DMS 273 treated with DMSO at 0.1 percent for 48 hours (cell line): ENCODE measurements at regions not wholly inside any gene's neighbourhood (a gene's known extent, or its start where the extent isn't known, plus 50 kb on each side); places are given as distances from the start of the nearest gene placed in this dataset.

ENCODE experiments used
- DNase-seq: peaks from one replicate; lab custom pipeline; 2025; lab: John Stamatoyannopoulos, UW

DNA sequence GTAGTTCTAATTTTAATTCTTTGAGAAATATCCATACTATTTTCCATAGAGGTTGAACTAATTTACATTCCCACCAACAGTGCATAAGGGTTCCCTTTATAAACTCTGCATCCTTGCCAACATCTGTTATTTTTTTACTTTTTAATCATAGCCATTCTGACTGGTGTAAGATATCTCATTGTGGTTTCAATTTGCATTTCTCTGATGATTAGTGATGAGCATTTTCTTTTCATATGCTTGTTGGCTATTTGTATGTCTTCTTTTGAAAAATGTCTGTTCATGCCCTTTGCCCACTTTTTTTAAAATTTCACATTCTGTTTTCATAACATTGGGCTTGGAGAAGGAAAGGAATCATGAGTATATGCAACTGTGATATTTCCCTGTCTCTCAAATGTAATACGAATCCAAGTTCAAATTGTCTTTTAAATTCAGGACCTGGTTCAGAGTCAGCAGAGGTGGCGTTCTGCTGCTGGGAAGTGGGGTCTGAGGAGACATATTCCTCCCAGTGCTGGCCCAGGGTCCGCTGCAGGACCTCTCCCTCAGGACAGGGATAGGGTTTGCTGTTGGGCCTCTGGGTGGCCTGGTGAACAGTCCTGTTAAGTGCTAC, 81.2 kb upstream of the ETV6 start:
- DNase-seq = no peak

DNA sequence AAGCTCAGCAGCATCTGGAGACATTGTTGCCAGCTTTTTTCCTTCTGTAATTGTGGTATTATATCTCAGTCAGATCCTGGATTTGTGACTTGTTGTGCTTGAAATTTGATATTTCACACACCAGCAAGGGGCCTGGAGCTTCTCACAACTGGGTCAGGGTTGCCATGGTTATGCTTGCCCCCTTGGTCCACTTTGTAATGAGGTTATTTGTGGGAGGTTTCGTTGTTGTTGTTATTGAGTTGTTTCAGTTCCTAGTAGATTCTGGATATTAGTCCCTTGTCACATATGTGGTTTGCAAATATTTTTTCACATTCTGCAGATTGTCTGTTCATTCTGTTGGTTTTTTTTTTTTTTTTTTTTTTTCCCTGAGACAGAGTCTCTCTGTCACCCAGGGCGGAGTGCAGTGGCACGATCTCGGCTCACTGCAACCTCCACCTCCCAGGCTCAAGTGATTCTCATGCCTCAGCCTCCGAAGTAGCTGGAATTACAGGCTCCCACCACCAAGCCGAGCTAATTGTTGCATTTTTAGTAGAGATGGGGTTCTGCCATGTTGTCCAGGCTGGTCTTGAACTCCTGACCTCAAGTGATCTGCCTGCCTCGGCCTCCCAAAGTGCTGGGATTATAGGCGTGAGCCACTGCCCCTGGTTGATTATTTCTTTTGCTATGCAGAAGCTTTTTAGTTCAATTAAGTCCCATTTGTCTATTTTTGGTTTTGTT, 80.6 kb upstream of the ETV6 start:
- no peak for DNase-seq

DNA sequence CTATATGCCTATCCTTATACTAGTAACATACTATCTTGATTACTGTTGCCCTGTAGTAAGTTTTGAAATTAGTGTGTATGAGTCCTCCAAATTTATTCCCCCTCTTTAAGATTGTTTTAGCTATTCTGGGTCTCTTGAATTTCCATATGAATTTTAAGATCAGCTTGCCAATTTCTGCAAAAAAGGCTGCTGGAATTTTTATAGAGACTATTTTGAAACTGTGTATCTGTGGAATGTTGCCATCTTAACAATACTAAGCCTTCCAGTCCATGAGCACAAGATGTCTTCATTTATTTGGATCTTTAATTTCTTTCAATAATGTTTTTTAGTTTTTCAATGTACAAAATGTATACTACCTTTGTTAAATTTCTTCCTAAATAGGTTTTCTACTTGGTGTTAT, 79.8 kb upstream of the ETV6 start:
- DNase-seq = no peak

DNA sequence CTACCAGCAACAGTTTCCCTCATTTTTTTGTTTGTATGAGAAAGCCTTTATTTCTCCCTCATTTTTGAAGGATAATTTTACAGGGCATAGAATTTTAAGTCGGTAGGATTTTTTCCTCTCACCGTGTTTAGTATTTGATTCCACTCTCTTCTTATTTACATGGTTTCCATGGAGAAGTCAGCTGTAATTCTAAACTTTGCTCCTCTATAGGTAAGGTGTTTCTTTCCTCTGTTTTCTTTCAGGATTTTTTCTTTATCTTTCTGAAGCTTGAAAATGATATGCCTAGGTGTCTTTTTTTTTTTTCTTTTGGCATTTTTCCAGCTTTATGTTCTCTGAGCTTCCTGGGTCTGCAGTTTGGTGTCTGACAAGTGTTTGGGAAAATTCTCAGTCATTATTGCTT, 75.6 kb upstream of the ETV6 start:
- DNase-seq = no peak

DNA sequence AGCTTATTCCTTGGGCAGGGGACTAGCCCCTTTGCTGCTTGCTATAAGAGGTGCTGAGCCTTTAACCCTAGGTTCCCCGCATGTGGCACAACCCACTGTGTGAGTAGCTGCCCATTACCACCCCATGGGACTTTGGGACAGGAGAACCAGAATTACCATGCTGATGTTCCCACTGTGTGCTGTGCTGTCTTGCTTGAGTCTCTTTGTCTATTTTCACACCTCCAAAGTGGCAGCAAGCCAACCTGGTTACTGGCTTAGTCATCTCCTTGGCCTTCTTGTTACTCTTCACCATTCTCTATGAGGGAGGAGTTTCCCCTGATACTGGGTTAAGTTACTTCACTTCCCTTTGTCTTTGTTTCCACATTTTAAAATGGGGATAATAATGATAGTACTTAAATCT, 73.4 kb upstream of the ETV6 start:
- DNase-seq = no peak

DNA sequence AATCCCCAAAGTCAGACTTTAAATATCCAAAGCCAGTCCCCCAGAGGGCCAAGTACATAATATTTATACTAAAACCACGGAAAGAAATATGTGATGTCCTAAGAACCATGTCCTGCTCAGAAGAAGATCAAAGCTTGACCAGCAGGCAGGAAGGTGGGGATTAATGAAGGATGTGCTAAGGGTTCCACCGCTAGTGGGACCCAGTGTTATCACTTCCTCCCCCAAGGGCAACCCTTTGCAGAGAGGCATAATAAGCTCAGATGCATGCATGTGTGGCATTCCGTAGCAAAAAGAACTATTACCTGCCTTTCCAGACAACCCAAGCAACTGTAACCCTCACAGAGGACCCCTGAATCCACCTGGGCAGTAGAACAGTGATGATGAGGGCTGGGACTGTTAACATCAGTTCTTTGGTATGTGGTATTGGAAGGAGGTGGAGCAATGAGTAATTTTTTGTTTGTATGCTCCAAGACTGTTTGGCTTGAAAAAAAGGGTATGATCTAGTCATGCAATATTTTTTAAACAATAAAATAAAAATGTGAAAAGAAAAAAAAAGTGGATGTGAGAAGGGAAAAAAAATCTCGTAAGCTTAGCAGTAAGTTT, 71.7 kb upstream of the ETV6 start:
- DNase-seq = no peak

DNA sequence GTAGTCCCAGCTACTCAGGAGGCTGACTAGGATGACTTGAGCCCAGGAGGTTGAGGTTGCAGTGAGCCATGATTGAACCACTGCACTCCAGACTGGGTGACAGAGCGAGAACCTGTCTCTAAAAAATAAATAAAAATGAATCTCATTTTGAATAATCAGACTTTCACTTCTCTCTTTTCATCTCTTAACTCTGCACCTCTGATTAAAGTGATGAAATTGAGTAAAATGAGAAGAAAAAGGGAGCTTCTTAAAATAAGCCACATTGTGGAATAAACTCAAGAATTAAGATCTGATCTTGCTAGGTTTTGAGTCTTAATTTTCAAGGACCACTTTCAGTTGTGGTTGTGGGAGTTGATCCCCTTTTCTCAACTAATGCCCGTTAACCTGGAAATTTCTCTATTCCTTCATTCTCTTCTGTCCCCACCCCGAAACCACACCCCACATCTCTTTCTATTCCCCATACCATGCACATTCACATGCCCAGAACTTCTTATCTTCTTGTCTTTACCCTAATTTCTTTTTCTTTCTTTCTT, 70.9 kb upstream of the ETV6 start:
- DNase-seq = no peak

DNA sequence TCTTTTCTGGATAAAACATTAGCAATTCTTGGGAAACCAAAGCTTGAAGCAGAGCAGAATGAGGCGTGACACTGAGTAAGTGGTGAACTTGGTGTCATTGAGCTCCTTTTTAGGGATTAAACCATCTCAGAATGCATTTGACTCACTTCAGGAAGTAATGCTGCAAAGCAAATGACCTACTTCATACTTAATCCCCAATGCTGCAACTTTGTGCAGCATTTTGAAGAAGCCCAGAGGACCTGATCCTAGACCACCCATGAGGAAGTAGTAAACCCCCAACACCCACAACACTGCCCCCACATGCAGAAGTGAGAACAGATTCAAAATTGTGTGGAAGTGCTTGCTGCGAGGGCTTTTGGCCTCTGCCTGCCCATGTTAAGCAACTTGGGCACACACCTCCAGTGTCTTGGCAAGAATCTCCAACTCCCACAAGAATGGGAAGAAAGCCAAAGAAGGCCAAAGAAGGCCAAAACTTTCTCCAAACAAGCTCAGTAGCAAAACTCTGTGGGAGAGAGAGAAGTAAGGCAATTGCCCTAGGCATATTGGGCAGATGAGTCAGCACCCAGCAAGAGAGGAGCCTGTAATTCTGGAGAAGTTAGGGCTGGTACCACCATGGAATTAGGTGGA, 69.2 kb upstream of the ETV6 start:
- DNase-seq = no peak

DNA sequence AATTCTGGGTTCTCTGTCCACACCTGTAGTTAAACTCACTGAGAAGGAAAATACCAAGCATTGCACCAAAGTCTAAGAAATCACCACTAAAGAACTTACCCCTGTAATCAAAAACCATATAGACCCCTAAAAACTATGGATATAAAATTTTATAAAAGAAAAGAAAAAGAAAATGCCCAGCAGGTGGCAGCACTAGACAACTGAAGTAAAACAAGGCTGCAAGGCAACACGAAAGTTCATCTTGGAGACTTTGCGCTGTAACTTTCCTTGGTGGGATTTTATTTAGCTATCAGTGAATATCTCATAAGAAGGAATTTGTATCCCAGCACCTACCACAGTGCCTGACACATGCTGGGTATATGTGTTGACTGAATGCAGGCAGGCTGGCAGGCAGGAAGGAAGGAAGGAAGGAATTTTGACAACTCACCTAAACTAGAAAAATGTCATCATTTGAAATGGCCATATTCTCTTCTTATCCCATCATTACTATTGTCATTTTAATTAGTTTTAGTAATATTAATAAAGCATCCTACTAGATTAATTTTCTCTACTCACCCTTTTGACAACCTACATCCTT, 68.2 kb upstream of the ETV6 start:
- DNase-seq = peak; percentile 11

DNA sequence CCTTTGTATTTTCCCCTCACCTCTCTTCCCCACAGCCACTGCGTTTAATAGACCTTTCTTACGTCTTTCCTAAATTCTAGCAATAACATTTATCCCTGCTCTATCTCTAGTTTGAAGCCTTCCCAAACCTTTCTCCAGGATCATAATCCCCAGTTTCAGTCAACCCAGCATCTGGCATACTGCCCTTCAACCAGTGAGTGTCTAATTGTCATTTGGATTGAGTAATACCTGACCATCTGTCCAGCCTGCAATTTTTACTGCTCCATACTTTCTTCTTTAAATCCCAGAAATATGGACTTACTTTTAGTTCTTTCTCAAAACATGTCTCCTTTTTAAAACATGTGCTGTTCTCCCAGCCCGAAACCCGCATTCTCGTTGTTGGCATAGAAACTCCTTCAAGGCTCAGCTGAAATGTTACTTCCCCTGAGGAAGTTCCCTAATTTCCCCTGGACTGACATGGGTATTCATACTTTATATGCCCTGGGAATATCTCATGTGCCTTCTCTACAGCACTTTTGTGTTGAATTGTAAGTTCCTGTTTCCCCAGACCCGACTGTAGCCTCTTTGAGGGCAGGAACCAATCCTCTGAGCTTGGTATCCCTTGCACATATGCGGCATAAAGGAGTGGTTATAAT, 65.1 kb upstream of the ETV6 start:
- DNase-seq = peak; percentile 59

DNA sequence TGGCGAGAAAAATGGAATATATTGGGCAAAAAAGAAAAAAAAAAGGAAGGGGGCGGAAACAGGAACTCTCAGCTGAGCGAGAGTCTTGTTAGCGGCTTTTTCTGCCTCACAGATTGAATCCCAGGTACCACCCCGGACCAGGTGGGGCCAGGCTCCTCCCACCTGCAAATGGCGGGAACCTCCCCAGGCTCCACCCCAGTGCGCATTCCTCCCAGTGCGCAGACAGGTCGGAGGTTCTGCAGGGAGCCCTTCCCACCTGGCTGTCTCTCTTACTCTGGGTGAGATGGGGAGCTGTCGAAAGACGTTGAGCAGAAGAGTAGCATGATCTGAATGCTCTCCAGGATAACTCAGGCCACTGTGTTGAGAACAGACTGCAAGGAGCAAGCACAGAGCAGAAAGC, 57.0 kb upstream of the ETV6 start:
- no peak for DNase-seq

DNA sequence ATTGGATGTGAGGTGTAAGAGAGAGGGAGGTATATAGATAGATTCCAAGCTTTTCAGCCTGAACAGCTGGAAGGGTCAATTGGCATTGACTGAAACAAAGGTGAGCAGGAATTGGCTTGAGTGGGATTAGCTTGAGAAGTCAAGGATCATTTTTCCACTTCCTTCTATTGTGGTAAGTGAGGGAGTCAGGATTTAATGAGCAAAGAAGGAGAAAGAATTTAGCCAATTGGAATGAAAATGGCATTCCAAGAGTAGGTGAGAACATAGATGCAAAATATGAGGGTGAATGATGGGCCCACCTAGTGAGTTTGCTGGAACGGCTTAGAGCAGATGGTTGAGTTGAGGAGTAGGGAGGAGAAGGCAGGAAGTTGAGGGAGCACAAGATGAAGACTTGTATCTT, 56.5 kb upstream of the ETV6 start:
- DNase-seq = no peak

DNA sequence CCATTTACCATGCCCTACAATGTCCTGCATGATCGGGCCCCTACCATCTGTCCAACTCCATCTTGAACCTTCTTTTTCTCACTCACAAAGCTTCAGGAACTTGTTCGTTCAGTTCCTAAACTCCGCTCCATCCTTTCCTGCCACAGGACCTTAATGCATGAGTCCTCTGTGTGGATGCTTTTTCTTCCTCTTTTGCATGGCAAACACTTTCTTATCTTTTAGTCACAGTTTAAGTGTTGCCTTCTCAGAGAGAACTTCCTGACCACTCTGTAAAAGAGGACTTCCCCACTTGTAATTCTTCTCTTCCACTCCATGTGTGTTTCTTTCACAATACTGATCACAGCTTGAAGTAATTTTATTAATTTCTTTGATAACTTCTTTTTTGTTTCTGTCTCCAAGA, 54.4 kb upstream of the ETV6 start:
- no peak for DNase-seq

DNA sequence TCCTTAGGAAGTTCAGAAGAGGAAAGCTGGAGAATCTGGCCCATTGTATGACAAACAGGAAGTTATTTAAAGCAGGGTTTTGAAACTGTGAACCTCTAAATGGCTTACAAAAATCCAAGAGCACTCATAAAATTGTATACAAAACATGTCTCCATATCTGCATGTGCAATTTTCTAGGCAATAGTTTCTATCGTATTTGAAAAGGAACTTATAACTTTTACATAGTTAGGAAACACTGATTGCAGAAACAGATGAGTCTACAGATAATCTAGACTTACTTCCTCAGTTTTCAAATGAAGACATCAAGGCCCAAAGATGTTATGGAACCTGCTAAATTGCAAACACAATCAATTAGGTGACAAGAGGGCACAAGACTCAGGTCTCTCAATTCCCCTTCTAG, 53.3 kb upstream of the ETV6 start:
- DNase-seq = no peak

DNA sequence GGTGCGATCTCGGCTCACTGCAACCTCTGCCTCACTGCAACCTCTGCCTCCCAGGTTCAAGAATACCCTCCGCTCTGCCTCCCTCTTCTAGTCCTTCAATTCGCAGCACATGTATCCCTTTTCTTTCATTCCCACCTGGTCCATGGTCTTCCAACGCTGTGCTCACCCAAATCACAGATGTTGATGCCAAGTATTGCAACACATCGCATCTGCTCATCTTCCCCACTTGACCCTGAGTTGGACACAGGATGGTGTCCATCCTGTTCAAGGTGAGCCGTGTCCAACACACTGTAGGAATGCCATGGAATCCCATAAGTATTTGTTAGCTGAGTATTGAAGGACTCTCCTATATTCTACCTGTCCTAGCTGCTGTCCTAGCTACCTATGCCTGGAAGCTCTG, 50.6 kb upstream of the ETV6 start:
- DNase-seq = no peak
